LNCaP clone FGC (cell line): ENCODE measurements at regions not wholly inside any gene's neighbourhood (a gene's known extent, or its start where the extent isn't known, plus 50 kb on each side); places are given as distances from the start of the nearest gene placed in this dataset.

Source experiments
- DNase-seq: peaks from one replicate; pipeline ENCODE4 v3.0.0-alpha.2; 2011; ENCODE audit warnings: low read depth
- H3K4me3 ChIP-seq: 2 replicates; pipeline ENCODE4 v1.5.1; 2011; ENCODE audit warnings: mild to moderate bottlenecking, low read depth, low read length, control low read depth
- CTCF ChIP-seq: IDR thresholded peaks from 2 replicates; pipeline ENCODE4 v1.5.1; 2012; ENCODE audit warnings: mild to moderate bottlenecking; ENCODE audit not compliant: control insufficient read depth, insufficient read depth; ENCODE audit errors: extremely low read depth

- DNase-seq: no peak
- H3K4me3 ChIP-seq: no peak overlapping the region
- TF ChIP-seq CTCF: no peak
Measured at GRCh38 chr12:127360580-127360979, 906.4 kb upstream of the TMEM132C start.

GRCh38 chr12:127362121-127362520 is 904.8 kb upstream of the TMEM132C start:
- DNase-seq: no peak
- no peak overlapping the region for H3K4me3 ChIP-seq
- no peak for TF ChIP-seq CTCF

DNA sequence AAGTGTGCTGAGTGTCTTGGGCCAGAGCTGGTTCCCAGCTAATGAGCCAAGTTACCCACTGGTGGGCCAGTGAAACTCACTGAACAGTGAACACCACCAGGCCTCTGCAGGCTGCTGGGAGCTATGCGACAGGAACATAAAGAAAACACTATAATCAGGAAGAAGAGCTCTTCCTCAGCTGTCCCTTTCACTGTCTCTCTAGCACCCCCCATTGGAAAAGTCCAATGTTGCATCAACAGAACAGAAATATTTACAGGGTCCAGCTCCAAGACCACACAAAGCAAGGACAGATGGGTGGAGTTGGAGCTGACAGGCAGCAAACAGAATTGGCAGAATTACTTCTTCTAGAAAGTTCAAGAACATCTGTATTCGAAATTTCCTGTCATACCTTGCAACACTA is 903.6 kb upstream of the TMEM132C start:
- no peak overlapping the region for H3K4me3 ChIP-seq
- TF ChIP-seq CTCF: peak; percentile 46
- no peak for DNase-seq

GRCh38 chr12:127373559-127373958 is 893.4 kb upstream of the TMEM132C start:
- TF ChIP-seq CTCF: no peak
- no peak overlapping the region for H3K4me3 ChIP-seq

GRCh38 chr12:127374447-127374846 is 892.5 kb upstream of the TMEM132C start:
- no peak for DNase-seq
- H3K4me3 ChIP-seq: no peak overlapping the region
- TF ChIP-seq CTCF: no peak

More at GRCh38 chr12:127373559-127373958, 893.4 kb upstream of the TMEM132C start:
- DNase-seq: no peak

DNA sequence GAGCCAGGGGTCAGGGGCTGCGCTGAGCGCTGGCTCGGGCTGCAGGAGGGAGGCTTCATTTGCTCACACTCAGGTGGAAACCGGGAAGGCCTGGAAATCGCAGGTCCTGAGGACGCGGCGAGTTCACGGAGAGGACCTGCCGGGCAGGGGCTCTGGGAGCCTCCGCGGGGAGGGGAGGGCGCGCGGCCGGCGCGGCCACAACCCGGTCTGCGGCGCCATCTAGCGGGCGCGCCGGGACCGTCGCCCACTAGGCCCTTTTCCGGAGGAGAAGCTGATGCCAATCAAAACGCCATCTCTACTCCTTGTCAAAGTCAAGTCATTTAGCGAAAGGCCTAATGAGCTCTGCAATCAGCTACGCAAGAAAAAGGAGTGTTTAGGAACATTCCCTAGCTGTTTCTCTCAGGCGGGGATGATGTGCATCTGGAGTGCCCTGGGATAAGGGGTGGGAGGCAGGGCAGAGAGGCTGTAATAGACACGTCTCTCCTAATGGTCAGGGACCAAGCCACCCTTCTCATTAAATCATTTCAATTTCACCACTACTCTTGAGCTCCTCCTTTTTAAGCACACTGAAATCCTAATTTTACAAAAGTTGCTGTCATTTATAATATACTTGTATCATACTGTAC is 885.8 kb upstream of the TMEM132C start:
- TF ChIP-seq CTCF: peak; percentile 93
- DNase-seq: no peak
- H3K4me3 ChIP-seq: peak overlapping the region; percentile 16

- H3K4me3 ChIP-seq: no peak overlapping the region
- TF ChIP-seq CTCF: no peak
- DNase-seq: no peak
Measured at GRCh38 chr12:127381681-127382080, 885.3 kb upstream of the TMEM132C start.
